ENCODE measurements at regions not wholly inside any gene's neighbourhood (a gene's known extent, or its start where the extent isn't known, plus 50 kb on each side); places are given as distances from the start of the nearest gene placed in this dataset.

GRCh38 chr13:23509781-23510543, 60.2 kb upstream of the TNFRSF19 start:
- TF ChIP-seq POLR2A (IDR thresholded peaks at IDR 0.05; ENCODE audit: low read depth, low read length) (no peak), TAF1 (IDR thresholded peaks at IDR 0.05; ENCODE audit: low read depth, low read length) (no peak), POLR2AphosphoS5 (IDR thresholded peaks at IDR 0.05; ENCODE audit: low read depth, low read length) (no peak)
